ENCODE measurements at regions not wholly inside any gene's neighbourhood (a gene's known extent, or its start where the extent isn't known, plus 50 kb on each side); places are given as distances from the start of the nearest gene placed in this dataset.

DNA sequence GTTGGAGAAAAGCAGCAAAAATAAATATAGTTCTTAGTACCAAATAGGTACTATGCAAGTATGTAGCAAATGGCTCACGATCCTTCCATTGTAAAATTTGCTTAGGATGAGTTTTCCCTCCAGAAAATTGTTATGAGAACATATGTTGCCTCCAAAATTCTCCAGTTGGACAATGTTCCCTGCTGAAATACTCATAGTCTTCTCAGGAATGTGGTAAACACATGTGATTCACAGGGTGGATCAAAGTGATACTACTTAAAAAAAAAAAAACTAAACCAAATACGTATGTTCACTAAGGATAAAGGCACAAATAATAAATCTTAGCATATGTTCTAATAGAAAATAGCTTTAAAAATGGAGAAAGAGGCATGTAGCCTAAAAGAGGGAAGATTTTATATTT, 84.3 kb upstream of the ZNF385D start:
- TF ChIP-seq, protein P1, sequence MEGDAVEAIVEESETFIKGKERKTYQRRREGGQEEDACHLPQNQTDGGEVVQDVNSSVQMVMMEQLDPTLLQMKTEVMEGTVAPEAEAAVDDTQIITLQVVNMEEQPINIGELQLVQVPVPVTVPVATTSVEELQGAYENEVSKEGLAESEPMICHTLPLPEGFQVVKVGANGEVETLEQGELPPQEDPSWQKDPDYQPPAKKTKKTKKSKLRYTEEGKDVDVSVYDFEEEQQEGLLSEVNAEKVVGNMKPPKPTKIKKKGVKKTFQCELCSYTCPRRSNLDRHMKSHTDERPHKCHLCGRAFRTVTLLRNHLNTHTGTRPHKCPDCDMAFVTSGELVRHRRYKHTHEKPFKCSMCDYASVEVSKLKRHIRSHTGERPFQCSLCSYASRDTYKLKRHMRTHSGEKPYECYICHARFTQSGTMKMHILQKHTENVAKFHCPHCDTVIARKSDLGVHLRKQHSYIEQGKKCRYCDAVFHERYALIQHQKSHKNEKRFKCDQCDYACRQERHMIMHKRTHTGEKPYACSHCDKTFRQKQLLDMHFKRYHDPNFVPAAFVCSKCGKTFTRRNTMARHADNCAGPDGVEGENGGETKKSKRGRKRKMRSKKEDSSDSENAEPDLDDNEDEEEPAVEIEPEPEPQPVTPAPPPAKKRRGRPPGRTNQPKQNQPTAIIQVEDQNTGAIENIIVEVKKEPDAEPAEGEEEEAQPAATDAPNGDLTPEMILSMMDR (IDR thresholded peaks at IDR 0.05) = no peak
- no peak for DNase-seq (ENCODE audit: low spot score)
- Histone ChIP-seq H3K27ac (no peak overlapping the region), H3K4me3 (no peak overlapping the region)

DNA sequence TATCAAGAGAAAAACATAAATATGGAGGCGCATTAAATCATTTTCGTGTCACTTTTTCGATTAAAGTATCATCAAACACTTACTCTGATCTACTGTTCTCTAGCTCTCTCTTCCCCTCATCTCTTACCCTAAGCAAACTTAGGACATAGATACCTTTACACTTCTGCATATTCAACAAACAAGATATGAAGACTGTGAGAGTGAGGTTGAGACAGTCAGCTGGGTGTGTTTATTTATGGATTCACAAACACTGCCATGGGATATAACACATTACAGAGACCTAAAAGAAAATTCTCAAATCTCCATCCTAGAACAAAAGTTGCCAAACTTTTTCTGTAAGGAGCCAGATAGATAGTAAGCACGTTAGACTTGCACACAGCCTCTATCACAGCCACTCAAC, 85.2 kb upstream of the ZNF385D start:
- DNase-seq (ENCODE audit: low spot score) = no peak
- Histone ChIP-seq H3K27ac (no peak overlapping the region), H3K4me3 (no peak overlapping the region)
- TF ChIP-seq, protein P1 (IDR thresholded peaks at IDR 0.05) = no peak

DNA sequence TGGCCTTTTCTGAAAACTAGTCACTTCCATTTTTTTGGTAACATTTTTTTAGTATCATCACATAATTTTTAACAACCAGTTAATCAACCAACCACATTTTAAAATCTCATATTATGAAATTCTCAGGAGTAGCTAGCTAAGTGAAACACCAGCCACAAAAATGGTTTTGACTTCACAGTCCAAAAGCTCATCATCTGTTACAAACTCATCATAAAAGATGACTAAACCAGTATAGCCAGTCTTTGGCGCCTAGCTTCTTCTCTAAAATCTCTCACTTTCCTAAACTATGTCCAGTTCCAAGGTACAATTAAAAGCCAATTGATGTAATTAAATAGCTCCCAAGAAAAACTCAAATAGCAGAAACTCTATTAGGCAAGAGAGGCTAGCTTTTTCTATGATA, 88.2 kb upstream of the ZNF385D start:
- Histone ChIP-seq H3K4me3 (no peak overlapping the region), H3K27ac (peak overlapping the region in 1 of 2 donors; percentile 40)
- no peak for DNase-seq (ENCODE audit: low spot score)
- TF ChIP-seq, protein P1 (IDR thresholded peaks at IDR 0.05) = no peak

DNA sequence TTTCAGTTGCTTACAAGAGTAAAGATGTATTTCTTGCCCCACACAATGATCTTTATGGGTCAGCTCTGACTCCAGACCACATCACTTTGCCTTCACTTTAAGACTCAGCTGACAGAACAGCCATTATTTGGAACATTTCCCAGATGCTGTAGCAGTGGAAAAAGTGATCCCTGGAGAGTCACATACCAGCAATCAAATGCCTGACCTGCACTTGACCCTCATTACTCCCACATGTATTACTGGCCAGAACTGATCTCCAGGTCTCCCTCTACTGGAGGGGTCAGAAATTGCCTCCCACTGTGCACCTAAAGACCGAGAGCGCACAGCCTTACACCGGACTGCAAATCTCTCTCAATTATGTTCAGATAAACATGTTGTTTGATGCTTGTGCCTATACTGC, 88.6 kb upstream of the ZNF385D start:
- no peak overlapping the region for H3K4me3 ChIP-seq
- no peak for DNase-seq (ENCODE audit: low spot score)
- TF ChIP-seq, protein P1 (IDR thresholded peaks at IDR 0.05) = no peak
- peak overlapping the region in 1 of 2 donors; percentile 40 for H3K27ac ChIP-seq

DNA sequence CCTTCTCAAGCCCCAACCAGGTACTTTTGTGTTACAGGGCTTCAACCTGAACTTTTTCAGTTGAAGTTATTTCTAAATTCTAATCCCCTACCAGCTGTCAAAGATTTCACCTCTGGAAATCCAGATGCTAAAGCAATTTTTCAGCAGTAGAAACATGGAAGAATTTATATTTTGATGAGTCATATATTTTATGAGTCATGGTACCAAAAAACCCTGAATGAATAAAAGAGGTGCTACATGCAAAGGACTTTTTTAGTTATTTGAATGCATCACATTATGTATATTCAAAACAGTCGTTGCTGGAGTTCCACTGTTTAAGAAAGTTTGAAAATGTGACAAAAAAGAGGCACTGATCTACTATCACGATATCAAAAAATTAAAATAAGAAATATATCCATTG, 96.0 kb upstream of the ZNF385D start:
- Histone ChIP-seq H3K27ac (no peak overlapping the region), H3K4me3 (no peak overlapping the region)
- TF ChIP-seq, protein P1 (IDR thresholded peaks at IDR 0.05) = no peak
- DNase-seq (ENCODE audit: low spot score) = no peak

DNA sequence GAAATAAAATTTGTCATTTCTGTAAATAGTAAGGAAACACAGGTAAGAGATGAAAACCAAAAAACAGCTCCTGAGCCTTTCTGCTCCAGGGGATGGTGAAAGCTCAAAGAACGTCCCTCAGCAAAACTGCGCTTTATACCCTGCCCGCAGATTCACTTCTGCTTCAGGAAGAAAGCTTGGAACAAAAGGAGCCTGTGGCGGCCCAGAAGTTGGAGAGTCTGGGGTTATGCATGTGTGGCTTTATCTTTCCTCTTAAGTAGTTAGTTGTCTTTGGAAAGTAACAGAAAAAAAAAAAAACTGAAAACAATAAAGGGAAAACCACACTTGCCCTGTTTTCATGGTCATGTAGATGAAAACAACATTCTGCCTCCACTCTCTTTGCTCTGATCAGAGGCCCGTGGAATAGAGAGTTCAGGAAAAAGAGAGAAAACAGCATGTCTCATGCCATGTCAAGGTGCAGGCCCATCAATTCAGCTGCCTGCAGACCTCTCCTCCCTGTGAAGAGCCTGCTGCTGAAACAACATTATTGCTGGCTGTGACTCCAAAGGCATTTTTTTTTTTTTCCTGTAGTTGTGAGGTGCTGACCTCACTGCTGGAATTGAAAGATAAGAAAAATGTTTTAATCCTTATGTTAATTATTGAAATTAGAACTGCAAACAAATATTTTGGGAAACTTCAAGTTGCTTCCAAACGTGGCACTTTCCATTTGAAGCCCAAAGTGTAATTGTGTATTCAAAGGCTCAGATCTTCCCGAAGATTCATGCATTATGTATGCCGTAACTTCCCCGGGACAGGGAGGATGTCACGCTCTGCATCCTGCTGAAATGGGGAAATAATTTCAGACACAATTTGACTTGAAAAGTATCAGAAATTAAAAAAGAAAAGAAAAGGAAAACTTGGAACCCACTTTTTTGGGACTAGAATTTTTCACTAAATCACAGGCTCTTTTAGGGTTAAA, 108.4 kb upstream of the ZNF385D start:
- DNase-seq (ENCODE audit: low spot score) = no peak
- TF ChIP-seq, protein P1 (IDR thresholded peaks at IDR 0.05) = no peak
- H3K27ac ChIP-seq = no peak overlapping the region
- H3K4me3 ChIP-seq = no peak overlapping the region

DNA sequence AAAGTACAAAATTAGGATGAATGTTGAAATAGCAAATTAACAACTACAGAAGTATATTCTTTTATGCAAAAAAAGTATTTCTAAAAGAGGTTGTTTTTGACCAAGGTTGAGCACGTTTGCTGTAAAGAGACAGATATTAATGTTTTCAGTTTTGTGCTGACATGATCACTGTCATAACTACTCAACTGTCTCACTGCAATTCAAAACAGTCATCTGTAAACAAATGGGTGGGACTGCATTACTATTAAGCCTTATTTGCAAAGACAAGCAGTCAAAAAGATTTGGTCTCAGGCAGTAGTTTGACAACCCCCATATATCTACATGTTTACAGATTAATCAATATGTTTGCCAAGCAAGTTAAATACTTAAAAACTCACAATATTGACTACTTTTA, 109.1 kb upstream of the ZNF385D start:
- TF ChIP-seq, protein P1 (IDR thresholded peaks at IDR 0.05) = no peak
- Histone ChIP-seq H3K4me3 (no peak overlapping the region), H3K27ac (no peak overlapping the region)
- DNase-seq (ENCODE audit: low spot score) = no peak
